GM21717 (cell line): ENCODE measurements at regions not wholly inside any gene's neighbourhood (a gene's known extent, or its start where the extent isn't known, plus 50 kb on each side); places are given as distances from the start of the nearest gene placed in this dataset.
"Not testable (repeated sequence)": the region's sequence is repeated elsewhere in the genome, so short reads cannot be mapped to it uniquely, and the experiment has no call there.

Experiments
- ATAC-seq: cut with Tn5 transposase; IDR thresholded peaks from one replicate; pipeline ENCODE4 v1.9.1; 2021; ENCODE audit warnings: mild to moderate bottlenecking, moderate library complexity; ENCODE audit not compliant: unreplicated experiment

GRCh38 chr14:27688841-27689444 is 1077.6 kb upstream of the FOXG1 start:
- ATAC-seq = no peak

GRCh38 chr14:27712364-27712763 is 1054.2 kb upstream of the FOXG1 start:
- no peak for ATAC-seq

- ATAC-seq = no peak
Observed at GRCh38 chr14:27715561-27715960, 1051.0 kb upstream of the FOXG1 start.

- no peak for ATAC-seq
Observed at GRCh38 chr14:27721760-27722159, 1044.8 kb upstream of the FOXG1 start.

GRCh38 chr14:27725482-27725881 is 1041.1 kb upstream of the FOXG1 start:
- ATAC-seq = no peak

- ATAC-seq = no peak
Observed at GRCh38 chr14:27727251-27727770, 1039.3 kb upstream of the FOXG1 start.

GRCh38 chr14:27730204-27730603 is 1036.4 kb upstream of the FOXG1 start:
- no peak for ATAC-seq

GRCh38 chr14:27739657-27740156 is 1026.9 kb upstream of the FOXG1 start:
- ATAC-seq = no peak

GRCh38 chr14:27750114-27750513 is 1016.5 kb upstream of the FOXG1 start:
- no peak for ATAC-seq

- ATAC-seq = not testable (repeated sequence)
Observed at GRCh38 chr14:27757642-27758041, 1008.9 kb upstream of the FOXG1 start.

- ATAC-seq = not testable (repeated sequence)
Observed at GRCh38 chr14:27760367-27760766, 1006.2 kb upstream of the FOXG1 start.

GRCh38 chr14:27799066-27800028 is 967.2 kb upstream of the FOXG1 start:
- ATAC-seq = not testable (repeated sequence)

GRCh38 chr14:27817746-27818430 is 948.7 kb upstream of the FOXG1 start:
- ATAC-seq = not testable (repeated sequence)

GRCh38 chr14:27826149-27826548 is 940.4 kb upstream of the FOXG1 start:
- ATAC-seq = not testable (repeated sequence)

GRCh38 chr14:27831978-27832377 is 934.6 kb upstream of the FOXG1 start:
- ATAC-seq = not testable (repeated sequence)

GRCh38 chr14:27833001-27833400 is 933.6 kb upstream of the FOXG1 start:
- ATAC-seq = not testable (repeated sequence)

GRCh38 chr14:27836386-27836785 is 930.2 kb upstream of the FOXG1 start:
- no peak for ATAC-seq

GRCh38 chr14:27845241-27845850 is 921.2 kb upstream of the FOXG1 start:
- no peak for ATAC-seq

GRCh38 chr14:27845902-27846301 is 920.7 kb upstream of the FOXG1 start:
- ATAC-seq = no peak

- not testable (repeated sequence) for ATAC-seq
Observed at GRCh38 chr14:27847480-27847879, 919.1 kb upstream of the FOXG1 start.

GRCh38 chr14:27849193-27849592 is 917.4 kb upstream of the FOXG1 start:
- not testable (repeated sequence) for ATAC-seq
